Body of pancreas (tissue), 4 donors: ENCODE measurements at regions not wholly inside any gene's neighbourhood (a gene's known extent, or its start where the extent isn't known, plus 50 kb on each side); places are given as distances from the start of the nearest gene placed in this dataset.

Experiments
- CTCF ChIP-seq, 7 experiments: fragments of 450-650 bp in 4 of 7; fragments of 200-600 bp in 3 of 7; sonication (generic) in 3 of 7; IDR thresholded peaks; one replicate each; pipeline ENCODE4 v1.5.1; 2016 to 2019; ENCODE audit warnings: antibody characterized with exemption in 7 of 7
- POLR2A ChIP-seq, 3 donors: fragments of 450-650 bp; IDR thresholded peaks; one replicate each; pipeline ENCODE4 v1.6.1; 2016; ENCODE audit warnings: antibody characterized with exemption in 3 of 3, mild to moderate bottlenecking in 2 of 3

DNA sequence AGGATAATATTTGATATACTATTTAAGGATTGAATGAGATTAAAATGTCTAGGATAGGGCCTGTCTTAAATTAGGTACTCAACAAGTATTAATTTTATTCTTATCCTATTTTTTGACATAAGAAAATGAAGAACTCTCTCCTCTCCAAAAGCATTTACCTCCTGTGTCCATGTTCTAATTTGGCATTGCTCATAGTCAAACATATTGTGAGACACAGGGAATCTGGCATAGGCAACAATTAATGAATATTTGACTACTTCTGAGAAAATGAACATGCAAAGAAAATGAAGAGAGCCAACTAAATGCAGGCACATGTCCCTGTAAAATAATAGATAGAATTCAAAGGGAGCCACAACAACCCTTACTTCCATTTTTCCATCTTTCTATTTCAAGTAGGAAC lies 198.5 kb upstream of the C11orf87 start:
- TF ChIP-seq POLR2A (IDR thresholded peaks at IDR 0.05) (no peak), CTCF (IDR thresholded peaks at IDR 0.05) (no peak)
